ENCODE measurements at regions not wholly inside any gene's neighbourhood (a gene's known extent, or its start where the extent isn't known, plus 50 kb on each side); places are given as distances from the start of the nearest gene placed in this dataset.
A peak's percentile ranks its signal among the peaks of the same experiment; 100 is the strongest.

- TF ChIP-seq CREM (IDR thresholded peaks at IDR 0.05) (no peak), CREM (CRISPR knock-in tag; IDR thresholded peaks at IDR 0.05) (no peak), NFYB (CRISPR knock-in tag; IDR thresholded peaks at IDR 0.05) (no peak), BORCS8-MEF2B (CRISPR knock-in tag; IDR thresholded peaks at IDR 0.05) (peak; percentile 46; the same call in 1 of the 2 replicates), ZNF747 (CRISPR knock-in tag; IDR thresholded peaks at IDR 0.05; ENCODE audit: borderline replicate concordance) (no peak), SIX4 (CRISPR knock-in tag; IDR thresholded peaks at IDR 0.05) (no peak), NCOR1 (IDR thresholded peaks at IDR 0.05; ENCODE audit: borderline replicate concordance, low read length) (peak; percentile 77; the same call in 1 of the 2 replicates), DZIP1 (CRISPR knock-in tag; IDR thresholded peaks at IDR 0.05) (no peak), ZNF101 (CRISPR knock-in tag; IDR thresholded peaks at IDR 0.05; ENCODE audit: borderline replicate concordance, low read depth) (no peak), ZFP82 (CRISPR knock-in tag; IDR thresholded peaks at IDR 0.05; ENCODE audit: borderline replicate concordance) (no peak), ATM (IDR thresholded peaks at IDR 0.05; ENCODE audit: borderline replicate concordance) (no peak), FOXO4 (CRISPR knock-in tag; conservative IDR thresholded peaks at IDR 0.05) (0 out of 2 replicates have a peak, but pooled peaks have one; percentile 64), ZNF784 (CRISPR knock-in tag; IDR thresholded peaks at IDR 0.05; ENCODE audit: borderline replicate concordance) (no peak), SMARCE1 (IDR thresholded peaks at IDR 0.05; ENCODE audit: borderline replicate concordance) (no peak), NR3C1 (CRISPR knock-in tag; IDR thresholded peaks at IDR 0.05) (no peak), RFX3 (CRISPR knock-in tag; IDR thresholded peaks at IDR 0.05) (no peak), TFE3 (CRISPR knock-in tag; IDR thresholded peaks at IDR 0.05) (peak; percentile 48; the same call in 1 of the 2 replicates), SMAD9 (CRISPR knock-in tag; IDR thresholded peaks at IDR 0.05) (no peak), CBX1 (IDR thresholded peaks at IDR 0.05; ENCODE audit: low read depth) (no peak), GABPB1 (CRISPR knock-in tag; IDR thresholded peaks at IDR 0.05) (no peak), ZKSCAN8 (CRISPR knock-in tag; IDR thresholded peaks at IDR 0.05; ENCODE audit: borderline replicate concordance) (no peak), GFI1 (CRISPR knock-in tag; IDR thresholded peaks at IDR 0.05; ENCODE audit: borderline replicate concordance) (peak; percentile 78), ZBTB25 (CRISPR knock-in tag; IDR thresholded peaks at IDR 0.05) (no peak), GPN1 (CRISPR knock-in tag; IDR thresholded peaks at IDR 0.05; ENCODE audit: borderline replicate concordance) (no peak)
Observed at GRCh38 chr20:17827759-17828559, 128.2 kb downstream of the BANF2 start (continued).

All from HepG2 (cell line).